ENCODE measurements at regions not wholly inside any gene's neighbourhood (a gene's known extent, or its start where the extent isn't known, plus 50 kb on each side); places are given as distances from the start of the nearest gene placed in this dataset.
"Not testable (repeated sequence)": the region's sequence is repeated elsewhere in the genome, so short reads cannot be mapped to it uniquely, and the experiment has no call there.

- no peak overlapping the region for H3K27ac ChIP-seq (ENCODE audit: low read depth in 1 of 2, low read length in 1 of 2)
- no peaks in the 10 kb centered on the region for H3K9me3 ChIP-seq (ENCODE audit: control insufficient read depth in 2 of 2, insufficient read depth in 1 of 2, low read length in 1 of 2)
- no peak for DNase-seq (ENCODE audit: low read depth in 6 of 9, low spot score in 9 of 9)
- H3K4me3 ChIP-seq (ENCODE audit: low read length in 2 of 2): no peak overlapping the region
- no peaks in the 10 kb centered on the region for H3K36me3 ChIP-seq (ENCODE audit: control insufficient read depth in 2 of 2, insufficient read depth in 2 of 2, low read length in 1 of 2)
- WGBS: 86% methylated on average over 3 of the region's 3 CpGs
- H3K27me3 ChIP-seq (ENCODE audit: control insufficient read depth in 2 of 2, insufficient read depth in 1 of 2, low read length in 1 of 2): no peaks in the 10 kb centered on the region
- no peaks in the 10 kb centered on the region for H3K4me1 ChIP-seq (ENCODE audit: control insufficient read depth in 2 of 2, insufficient read depth in 2 of 2, low read length in 2 of 2)
Observed at GRCh38 chr3:5899014-5899761, 711.7 kb downstream of the EDEM1 start.

GRCh38 chr3:5917932-5918331, 730.4 kb downstream of the EDEM1 start:
- H3K9me3 ChIP-seq (ENCODE audit: control insufficient read depth in 2 of 2, insufficient read depth in 1 of 2, low read length in 1 of 2): no peaks in the 10 kb centered on the region
- no peaks in the 10 kb centered on the region for H3K36me3 ChIP-seq (ENCODE audit: control insufficient read depth in 2 of 2, insufficient read depth in 2 of 2, low read length in 1 of 2)
- WGBS: 95% methylated on average over 9 of the region's 9 CpGs
- no peak overlapping the region for H3K4me3 ChIP-seq (ENCODE audit: low read length in 2 of 2)
- no peak overlapping the region for H3K27ac ChIP-seq (ENCODE audit: low read depth in 1 of 2, low read length in 1 of 2)
- H3K4me1 ChIP-seq (ENCODE audit: control insufficient read depth in 2 of 2, insufficient read depth in 2 of 2, low read length in 2 of 2): no peaks in the 10 kb centered on the region
- no peak for DNase-seq (ENCODE audit: low read depth in 6 of 9, low spot score in 9 of 9)
- no peaks in the 10 kb centered on the region for H3K27me3 ChIP-seq (ENCODE audit: control insufficient read depth in 2 of 2, insufficient read depth in 1 of 2, low read length in 1 of 2)

- no peaks in the 10 kb centered on the region for H3K27me3 ChIP-seq (ENCODE audit: control insufficient read depth in 2 of 2, insufficient read depth in 1 of 2, low read length in 1 of 2)
- 67% methylated on average over 7 of the region's 7 CpGs for WGBS
- no peaks in the 10 kb centered on the region for H3K4me1 ChIP-seq (ENCODE audit: control insufficient read depth in 2 of 2, insufficient read depth in 2 of 2, low read length in 2 of 2)
- H3K27ac ChIP-seq (ENCODE audit: low read depth in 1 of 2, low read length in 1 of 2): no peak overlapping the region
- DNase-seq (ENCODE audit: low read depth in 6 of 9, low spot score in 9 of 9): no peak
- no peak overlapping the region for H3K4me3 ChIP-seq (ENCODE audit: low read length in 2 of 2)
- no peaks in the 10 kb centered on the region for H3K9me3 ChIP-seq (ENCODE audit: control insufficient read depth in 2 of 2, insufficient read depth in 1 of 2, low read length in 1 of 2)
- no peaks in the 10 kb centered on the region for H3K36me3 ChIP-seq (ENCODE audit: control insufficient read depth in 2 of 2, insufficient read depth in 2 of 2, low read length in 1 of 2)
Observed at GRCh38 chr3:5918626-5919025, 731.1 kb downstream of the EDEM1 start.

GRCh38 chr3:5929027-5929426, 741.5 kb downstream of the EDEM1 start:
- H3K4me3 ChIP-seq (ENCODE audit: low read length in 2 of 2): no peak overlapping the region
- H3K27me3 ChIP-seq (ENCODE audit: control insufficient read depth in 2 of 2, insufficient read depth in 1 of 2, low read length in 1 of 2): no peaks in the 10 kb centered on the region
- DNase-seq (ENCODE audit: low read depth in 6 of 9, low spot score in 9 of 9): no peak
- no peak overlapping the region for H3K27ac ChIP-seq (ENCODE audit: low read depth in 1 of 2, low read length in 1 of 2)
- 96% methylated on average over 7 of the region's 7 CpGs for WGBS
- no peaks in the 10 kb centered on the region for H3K36me3 ChIP-seq (ENCODE audit: control insufficient read depth in 2 of 2, insufficient read depth in 2 of 2, low read length in 1 of 2)
- H3K4me1 ChIP-seq (ENCODE audit: control insufficient read depth in 2 of 2, insufficient read depth in 2 of 2, low read length in 2 of 2): no peaks in the 10 kb centered on the region
- H3K9me3 ChIP-seq (ENCODE audit: control insufficient read depth in 2 of 2, insufficient read depth in 1 of 2, low read length in 1 of 2): peaks cover 0 to 8% of the 10 kb centered on the region in 2 donors

GRCh38 chr3:5944061-5944460, 756.6 kb downstream of the EDEM1 start:
- WGBS: 78% methylated on average over 4 of the region's 4 CpGs
- DNase-seq (ENCODE audit: low read depth in 6 of 9, low spot score in 9 of 9); H3K4me3 ChIP-seq (ENCODE audit: low read length in 2 of 2): not testable (repeated sequence)

GRCh38 chr3:5948084-5948483, 760.6 kb downstream of the EDEM1 start:
- no peaks in the 10 kb centered on the region for H3K27me3 ChIP-seq (ENCODE audit: control insufficient read depth in 2 of 2, insufficient read depth in 1 of 2, low read length in 1 of 2)
- WGBS: 96% methylated on average over 1 of the region's 1 CpG
- no peaks in the 10 kb centered on the region for H3K36me3 ChIP-seq (ENCODE audit: control insufficient read depth in 2 of 2, insufficient read depth in 2 of 2, low read length in 1 of 2)
- no peak overlapping the region for H3K27ac ChIP-seq (ENCODE audit: low read depth in 1 of 2, low read length in 1 of 2)
- no peaks in the 10 kb centered on the region for H3K4me1 ChIP-seq (ENCODE audit: control insufficient read depth in 2 of 2, insufficient read depth in 2 of 2, low read length in 2 of 2)
- no peaks in the 10 kb centered on the region for H3K9me3 ChIP-seq (ENCODE audit: control insufficient read depth in 2 of 2, insufficient read depth in 1 of 2, low read length in 1 of 2)
- no peak overlapping the region for H3K4me3 ChIP-seq (ENCODE audit: low read length in 2 of 2)
- DNase-seq (ENCODE audit: low read depth in 6 of 9, low spot score in 9 of 9): no peak

More at GRCh38 chr3:5944061-5944460, 756.6 kb downstream of the EDEM1 start:
- H3K27me3 ChIP-seq (ENCODE audit: control insufficient read depth in 2 of 2, insufficient read depth in 1 of 2, low read length in 1 of 2); H3K9me3 ChIP-seq (ENCODE audit: control insufficient read depth in 2 of 2, insufficient read depth in 1 of 2, low read length in 1 of 2); H3K4me1 ChIP-seq (ENCODE audit: control insufficient read depth in 2 of 2, insufficient read depth in 2 of 2, low read length in 2 of 2); H3K36me3 ChIP-seq (ENCODE audit: control insufficient read depth in 2 of 2, insufficient read depth in 2 of 2, low read length in 1 of 2); H3K27ac ChIP-seq (ENCODE audit: low read depth in 1 of 2, low read length in 1 of 2): not testable (repeated sequence)

- 91% methylated on average over 3 of the region's 3 CpGs for WGBS
- Histone ChIP-seq H3K27me3 (ENCODE audit: control insufficient read depth in 2 of 2, insufficient read depth in 1 of 2, low read length in 1 of 2) (no peaks in the 10 kb centered on the region), H3K4me1 (ENCODE audit: control insufficient read depth in 2 of 2, insufficient read depth in 2 of 2, low read length in 2 of 2) (no peaks in the 10 kb centered on the region), H3K36me3 (ENCODE audit: control insufficient read depth in 2 of 2, insufficient read depth in 2 of 2, low read length in 1 of 2) (no peaks in the 10 kb centered on the region), H3K27ac (ENCODE audit: low read depth in 1 of 2, low read length in 1 of 2) (no peak overlapping the region), H3K4me3 (ENCODE audit: low read length in 2 of 2) (no peak overlapping the region), H3K9me3 (ENCODE audit: control insufficient read depth in 2 of 2, insufficient read depth in 1 of 2, low read length in 1 of 2) (no peaks in the 10 kb centered on the region)
- DNase-seq (ENCODE audit: low read depth in 6 of 9, low spot score in 9 of 9): no peak
Observed at GRCh38 chr3:5951026-5951425, 763.5 kb downstream of the EDEM1 start.

- no peaks in the 10 kb centered on the region for H3K4me1 ChIP-seq (ENCODE audit: control insufficient read depth in 2 of 2, insufficient read depth in 2 of 2, low read length in 2 of 2)
Observed at GRCh38 chr3:5972586-5972985, 785.1 kb downstream of the EDEM1 start.

GRCh38 chr3:5974630-5975322, 787.3 kb downstream of the EDEM1 start:
- Histone ChIP-seq H3K9me3 (ENCODE audit: control insufficient read depth in 2 of 2, insufficient read depth in 1 of 2, low read length in 1 of 2) (peaks cover 0 to 3% of the 10 kb centered on the region in 2 donors), H3K27me3 (ENCODE audit: control insufficient read depth in 2 of 2, insufficient read depth in 1 of 2, low read length in 1 of 2) (no peaks in the 10 kb centered on the region), H3K4me3 (ENCODE audit: low read length in 2 of 2) (no peak overlapping the region), H3K27ac (ENCODE audit: low read depth in 1 of 2, low read length in 1 of 2) (no peak overlapping the region), H3K4me1 (ENCODE audit: control insufficient read depth in 2 of 2, insufficient read depth in 2 of 2, low read length in 2 of 2) (no peaks in the 10 kb centered on the region), H3K36me3 (ENCODE audit: control insufficient read depth in 2 of 2, insufficient read depth in 2 of 2, low read length in 1 of 2) (no peaks in the 10 kb centered on the region)
- DNase-seq (ENCODE audit: low read depth in 6 of 9, low spot score in 9 of 9): peak in 1 of 9 donors; percentile 5
- WGBS: 85% methylated on average over 3 of the region's 3 CpGs

More at GRCh38 chr3:5972586-5972985, 785.1 kb downstream of the EDEM1 start:
- no peak overlapping the region for H3K4me3 ChIP-seq (ENCODE audit: low read length in 2 of 2)
- no peaks in the 10 kb centered on the region for H3K27me3 ChIP-seq (ENCODE audit: control insufficient read depth in 2 of 2, insufficient read depth in 1 of 2, low read length in 1 of 2)
- H3K27ac ChIP-seq (ENCODE audit: low read depth in 1 of 2, low read length in 1 of 2): no peak overlapping the region
- no peak for DNase-seq (ENCODE audit: low read depth in 6 of 9, low spot score in 9 of 9)
- no peaks in the 10 kb centered on the region for H3K36me3 ChIP-seq (ENCODE audit: control insufficient read depth in 2 of 2, insufficient read depth in 2 of 2, low read length in 1 of 2)
- 94% methylated on average over 5 of the region's 5 CpGs for WGBS
- H3K9me3 ChIP-seq (ENCODE audit: control insufficient read depth in 2 of 2, insufficient read depth in 1 of 2, low read length in 1 of 2): peaks cover 0 to 3% of the 10 kb centered on the region in 2 donors
